Middle frontal gyrus (tissue), 1 donor: ENCODE measurements at regions not wholly inside any gene's neighbourhood (a gene's known extent, or its start where the extent isn't known, plus 50 kb on each side); places are given as distances from the start of the nearest gene placed in this dataset.

ENCODE experiments used
- DNase-seq: peaks from one replicate; pipeline ENCODE4 v3.0.0-alpha.2; 2015; ENCODE audit warnings: low spot score; ENCODE audit errors: extremely low spot score

- DNase-seq: no peak
Observed at GRCh38 chr13:105168295-105168694, 1367.2 kb downstream of the EFNB2 start.

GRCh38 chr13:105167385-105167784 lies 1368.1 kb downstream of the EFNB2 start:
- DNase-seq: no peak

DNA sequence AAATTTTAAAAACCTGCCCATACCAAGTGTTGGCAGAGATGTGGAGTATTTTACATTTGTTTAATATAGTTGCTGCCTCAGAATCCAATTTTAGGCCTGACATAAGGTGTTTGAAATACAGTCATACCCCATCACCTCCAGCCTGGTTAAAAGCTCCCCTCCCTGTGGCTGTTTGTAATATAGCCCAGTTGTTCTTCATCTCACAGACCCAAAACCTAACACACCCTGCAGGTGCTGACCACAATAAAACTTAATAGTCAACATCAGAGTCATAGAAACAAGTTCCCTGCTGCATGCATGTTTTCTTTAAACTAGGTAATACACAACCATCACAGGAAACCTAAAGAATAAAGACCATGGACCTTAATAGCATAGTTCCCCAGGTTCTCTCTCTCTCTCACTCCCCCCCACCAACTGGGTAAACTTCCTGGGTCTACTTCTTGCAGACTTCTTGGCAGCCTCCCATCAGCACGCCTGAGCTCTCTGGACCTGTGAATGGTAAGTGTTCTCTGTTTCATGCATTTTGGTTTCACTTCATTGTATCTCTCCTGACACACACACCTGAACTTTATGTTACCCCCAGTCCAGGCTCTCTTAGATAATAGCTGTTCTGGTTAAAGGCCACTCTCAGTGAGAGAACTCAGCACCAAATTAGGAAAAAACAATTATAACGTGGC lies 1369.9 kb downstream of the EFNB2 start:
- DNase-seq: no peak

DNA sequence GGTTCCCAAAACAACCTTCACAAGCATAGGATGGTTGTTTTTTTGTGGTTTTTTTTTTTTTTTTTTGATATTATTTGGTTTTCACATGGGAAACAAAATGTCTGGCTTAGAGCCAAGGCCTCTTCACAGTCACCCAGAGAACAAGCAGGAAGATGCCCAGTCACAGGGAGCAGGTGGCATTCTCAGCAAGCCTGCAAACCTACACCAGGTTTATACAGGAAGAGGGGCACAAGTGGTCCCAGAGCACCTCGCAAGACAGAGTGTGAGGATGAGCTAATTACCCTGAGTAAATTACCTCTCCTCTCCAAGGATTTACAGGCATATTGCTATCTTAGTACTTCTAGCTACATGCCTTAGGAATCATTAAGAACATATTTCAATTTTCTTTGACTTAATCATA lies 1375.6 kb downstream of the EFNB2 start:
- DNase-seq: no peak

GRCh38 chr13:105153611-105154010 lies 1381.9 kb downstream of the EFNB2 start:
- no peak for DNase-seq

GRCh38 chr13:105151639-105152038 lies 1383.8 kb downstream of the EFNB2 start:
- no peak for DNase-seq

GRCh38 chr13:105147461-105147860 lies 1388.0 kb downstream of the EFNB2 start:
- DNase-seq: no peak

DNA sequence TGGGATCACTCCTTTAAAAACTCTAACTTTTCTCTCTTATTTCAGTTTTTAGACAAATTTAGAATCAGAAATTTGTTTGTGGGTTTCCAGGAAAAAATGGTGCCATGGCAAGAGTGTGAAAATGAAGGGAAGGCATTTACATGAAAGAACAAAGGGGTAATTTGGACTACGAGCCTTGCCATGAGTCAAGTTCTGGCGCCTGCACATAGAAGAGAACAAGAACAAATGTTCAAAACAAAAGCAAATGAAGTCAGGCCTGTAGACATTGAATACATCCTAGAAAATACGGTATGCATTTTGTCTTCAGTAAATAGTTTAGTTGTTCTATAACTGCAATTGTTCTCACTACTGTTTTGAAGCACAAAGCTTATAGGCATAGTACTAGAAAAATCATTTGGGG lies 1390.5 kb downstream of the EFNB2 start:
- peak; percentile 22 for DNase-seq

- no peak for DNase-seq
Observed at GRCh38 chr13:105144020-105144419, 1391.4 kb downstream of the EFNB2 start.

DNA sequence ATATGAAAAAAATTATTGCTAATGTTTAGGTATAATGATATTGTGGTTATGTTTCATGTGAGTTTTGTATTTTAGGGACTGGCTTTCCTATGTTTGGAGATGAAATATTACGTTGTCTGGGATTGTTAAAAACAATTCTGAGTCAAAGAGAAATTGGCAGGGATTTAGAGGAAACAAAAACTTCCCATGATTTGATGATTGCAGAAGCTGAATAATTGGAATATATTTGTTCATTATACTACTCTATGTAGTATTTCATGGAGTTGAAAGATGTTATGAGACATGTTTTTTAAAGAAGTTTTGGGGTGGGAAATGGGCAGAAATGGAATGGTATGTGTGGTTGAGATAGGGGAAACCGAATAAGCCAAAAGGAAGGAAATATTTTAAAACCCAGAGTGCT lies 1392.9 kb downstream of the EFNB2 start:
- no peak for DNase-seq

DNA sequence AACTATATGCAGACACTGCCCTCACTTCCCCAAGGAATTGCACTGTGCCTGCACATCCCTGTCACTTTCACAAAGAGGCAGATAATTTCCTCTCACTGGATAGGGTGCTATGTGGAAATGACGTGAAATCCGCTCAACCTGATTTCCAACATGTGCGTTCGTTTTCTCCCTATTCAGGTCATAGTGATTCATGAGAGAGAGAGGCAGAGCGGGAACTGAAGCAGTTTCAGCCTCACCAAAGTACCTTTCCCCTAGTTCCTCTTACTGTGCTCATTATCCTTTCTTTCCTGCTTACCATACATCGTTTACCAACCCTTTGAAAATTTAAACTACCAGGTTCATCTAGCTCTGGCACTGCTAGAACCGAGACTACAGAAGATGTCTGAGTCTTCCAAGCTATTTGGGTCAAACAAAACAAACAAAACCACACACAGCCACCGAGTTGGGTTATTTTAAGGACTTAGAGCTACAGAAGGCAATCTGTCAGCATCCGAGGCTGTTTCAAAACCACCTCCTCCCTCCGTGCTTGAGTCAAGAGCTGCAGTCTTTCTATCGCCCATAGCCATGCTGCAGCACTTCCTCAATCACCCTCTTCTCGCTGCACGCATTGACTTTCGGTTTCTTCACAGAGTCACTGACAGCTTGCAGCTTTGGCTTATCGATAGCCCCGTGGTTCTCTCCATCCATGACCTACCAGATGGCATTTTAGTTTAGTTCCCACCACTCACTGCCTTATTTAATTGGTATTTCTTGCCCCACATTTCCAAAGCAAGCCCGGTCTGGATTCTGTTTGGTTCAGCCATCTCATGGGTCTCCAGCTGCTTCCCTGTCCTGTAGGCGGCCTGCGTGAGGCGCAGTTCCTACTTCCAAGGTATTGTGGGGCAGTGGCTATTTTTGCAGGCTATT lies 1395.8 kb downstream of the EFNB2 start:
- peak; percentile 12 for DNase-seq

DNA sequence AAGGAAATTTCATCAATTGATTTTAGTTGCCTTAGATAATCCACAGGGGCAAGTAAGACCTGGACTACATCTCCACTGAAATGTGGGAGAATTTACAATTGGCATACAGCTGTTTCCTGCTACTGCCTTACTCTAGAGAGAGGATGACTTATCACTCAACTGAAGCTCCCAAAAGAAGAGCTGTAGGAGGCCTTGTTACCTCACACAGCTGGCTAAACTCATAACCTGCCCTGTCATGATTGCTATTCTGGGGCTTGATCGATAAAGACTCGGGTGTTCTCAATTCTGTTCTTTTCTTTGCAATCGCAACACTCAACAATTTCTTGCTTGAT lies 1396.4 kb downstream of the EFNB2 start:
- DNase-seq: no peak

DNA sequence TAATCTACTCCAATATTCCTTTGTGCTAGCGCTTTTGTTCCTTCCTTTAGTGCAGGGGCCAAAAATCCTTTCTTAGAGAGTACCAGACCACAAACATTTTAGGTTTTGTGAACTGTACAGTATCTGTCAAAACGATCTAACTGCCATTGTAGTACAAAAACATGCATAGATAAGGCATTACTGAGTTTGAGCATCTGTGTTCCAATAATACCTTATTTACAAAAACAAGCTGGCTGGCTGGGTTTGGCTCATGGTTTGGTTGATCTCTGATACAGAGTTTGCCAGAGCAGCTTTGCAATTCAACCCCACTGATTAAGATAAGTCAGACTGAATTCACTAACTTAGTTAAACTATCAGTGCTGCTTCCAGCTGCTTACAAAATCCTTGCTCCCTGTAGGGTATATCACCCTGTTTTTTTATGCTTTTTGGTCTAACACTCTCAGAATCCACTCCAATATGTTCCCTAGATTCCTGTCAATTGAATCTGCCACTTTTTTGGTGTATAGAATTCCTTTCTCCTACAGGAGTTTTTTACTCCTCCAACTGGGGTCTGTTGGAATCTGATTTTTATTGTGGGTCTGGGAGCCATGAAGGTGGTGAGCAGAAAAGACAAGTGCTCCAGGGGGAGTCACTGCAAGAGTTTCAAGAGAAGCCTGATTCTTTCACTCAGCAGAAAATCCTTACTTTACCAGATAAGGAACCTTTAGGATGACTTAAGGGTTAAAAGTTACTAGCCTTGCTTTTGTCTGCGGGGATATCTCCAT lies 1399.4 kb downstream of the EFNB2 start:
- no peak for DNase-seq

GRCh38 chr13:105127732-105128131 lies 1407.7 kb downstream of the EFNB2 start:
- DNase-seq: no peak

DNA sequence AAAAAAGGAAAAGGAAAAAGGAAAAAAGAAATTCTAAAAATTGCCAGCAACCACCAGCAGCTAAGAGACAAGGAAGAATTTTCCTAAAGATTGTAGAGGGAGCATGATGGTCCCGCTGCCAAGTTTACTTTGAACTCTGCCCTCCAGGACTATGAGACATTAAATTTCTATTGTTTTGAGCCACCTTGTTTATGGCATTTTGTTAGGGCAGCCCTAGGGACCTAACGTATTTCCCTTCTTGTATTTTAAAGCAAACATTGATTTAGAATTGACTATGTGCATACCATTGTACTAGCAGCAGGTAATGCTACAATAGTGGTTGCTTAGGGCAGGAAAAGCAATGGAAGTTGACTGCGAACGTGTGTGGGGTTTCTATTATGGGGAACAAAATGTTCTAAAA lies 1414.2 kb downstream of the EFNB2 start:
- DNase-seq: no peak

GRCh38 chr13:105118426-105118985 lies 1417.0 kb downstream of the EFNB2 start:
- no peak for DNase-seq

GRCh38 chr13:105116966-105117365 lies 1418.5 kb downstream of the EFNB2 start:
- DNase-seq: no peak

DNA sequence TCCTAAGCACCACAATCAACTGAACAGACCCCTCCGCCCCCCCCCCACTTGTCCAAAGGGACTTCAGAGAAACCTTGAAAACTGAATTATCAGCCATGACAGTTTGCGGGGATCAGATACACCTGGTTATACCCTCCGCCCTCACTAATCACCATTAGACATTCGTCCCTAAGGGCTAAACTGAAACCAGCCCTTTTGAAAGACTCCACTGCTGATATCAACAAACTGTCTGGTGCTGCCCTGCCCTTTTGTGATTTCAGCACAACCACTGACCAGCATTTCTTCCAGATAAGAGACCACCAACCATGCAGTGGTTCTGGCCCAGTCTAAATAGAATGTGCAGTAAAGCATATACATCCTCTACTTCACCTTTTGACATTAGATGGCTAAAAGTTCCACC lies 1422.9 kb downstream of the EFNB2 start:
- no peak for DNase-seq

DNA sequence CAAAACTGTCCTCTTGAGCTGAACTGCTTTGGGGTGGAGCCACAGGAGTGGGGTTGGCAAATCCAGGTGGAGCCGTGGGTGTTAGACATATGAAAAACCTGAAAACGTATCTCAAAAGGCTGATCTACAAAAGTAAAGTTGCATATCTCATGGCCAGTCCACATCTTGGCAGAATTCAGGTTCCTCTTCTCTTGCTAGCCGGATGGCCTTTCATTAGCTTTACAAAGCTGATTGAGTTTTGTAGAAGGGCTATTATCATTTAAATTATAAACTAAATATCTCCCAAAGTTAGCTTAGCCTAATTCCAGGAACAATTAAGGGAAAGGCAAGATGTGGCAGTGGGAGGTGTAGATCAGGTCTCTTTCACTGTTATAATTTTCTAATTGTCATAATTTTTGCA lies 1427.7 kb downstream of the EFNB2 start:
- no peak for DNase-seq

- no peak for DNase-seq
Observed at GRCh38 chr13:105105471-105105870, 1430.0 kb downstream of the EFNB2 start.

DNA sequence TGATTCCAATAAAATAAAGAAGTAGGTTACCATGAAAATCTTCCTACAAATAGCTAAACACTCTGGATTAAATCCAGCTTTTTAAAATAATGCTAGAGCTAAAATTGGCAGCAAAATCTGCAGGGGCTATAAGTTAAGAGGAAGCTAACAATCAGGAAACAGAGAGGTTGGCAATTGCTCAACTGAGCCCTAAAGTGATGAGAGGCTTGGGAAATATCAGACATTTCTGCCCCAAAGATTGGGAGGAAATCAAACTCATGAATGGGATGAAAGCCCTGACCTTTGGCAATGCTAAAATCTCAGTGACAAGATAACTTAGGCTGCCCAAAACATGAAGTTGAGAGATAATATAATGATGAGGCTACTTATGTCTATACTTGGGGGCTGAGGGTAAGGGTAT lies 1437.9 kb downstream of the EFNB2 start:
- no peak for DNase-seq
